Upper lobe of left lung (tissue), 6 donors: ENCODE measurements at regions not wholly inside any gene's neighbourhood (a gene's known extent, or its start where the extent isn't known, plus 50 kb on each side); places are given as distances from the start of the nearest gene placed in this dataset.

ENCODE experiments used
- ATAC-seq, 2 donors: fragments of 200-7000 bp; cut with Tn5 transposase; one replicate each; pipeline ENCODE4 v1.9.1; 2022; ENCODE audit warnings: mild to moderate bottlenecking in 2 of 2, moderate library complexity in 2 of 2; ENCODE audit not compliant: low FRiP score in 2 of 2
- DNase-seq, 2 donors: peaks; one replicate each; pipeline ENCODE4 v3.0.0-alpha.2; 2019 to 2020
- H3K27ac ChIP-seq, 4 donors: fragments of 200-600 bp; sonication (generic); one replicate each; pipeline ENCODE4 v1.5.1; 2016 to 2019
- H3K27me3 ChIP-seq, 4 donors: fragments of 200-600 bp; sonication (generic); one replicate each; pipeline ENCODE4 v1.5.1; 2017 to 2019
- H3K36me3 ChIP-seq, 4 donors: fragments of 200-600 bp; sonication (generic); one replicate each; pipeline ENCODE4 v1.5.1; 2016 to 2019
- H3K4me1 ChIP-seq, 4 donors: fragments of 200-600 bp; sonication (generic); one replicate each; pipeline ENCODE4 v1.5.1; 2018 to 2019
- H3K4me3 ChIP-seq, 4 donors: fragments of 200-600 bp; sonication (generic); one replicate each; pipeline ENCODE4 v1.5.1; 2017 to 2019; ENCODE audit warnings: mild to moderate bottlenecking in 2 of 4, moderate library complexity in 1 of 4
- H3K9me3 ChIP-seq, 4 donors: fragments of 200-600 bp; sonication (generic); one replicate each; pipeline ENCODE4 v1.5.1; 2018 to 2019
- CTCF ChIP-seq, 6 experiments: fragments of 450-650 bp in 4 of 6; fragments of 200-600 bp in 2 of 6; sonication (generic) in 2 of 6; IDR thresholded peaks; one replicate each; pipeline ENCODE4 v1.5.1; 2016 to 2019; ENCODE audit warnings: antibody characterized with exemption in 6 of 6
- EP300 ChIP-seq, 4 donors: sonication (generic); formaldehyde crosslinking; IDR thresholded peaks; one replicate each; pipeline ENCODE4 v1.5.1; 2017; ENCODE audit warnings: antibody characterized with exemption in 4 of 4, control low read depth in 2 of 4
- POLR2A ChIP-seq, 4 donors: fragments of 450-650 bp; IDR thresholded peaks; one replicate each; pipeline ENCODE4 v1.5.1; 2016 to 2017; ENCODE audit warnings: antibody characterized with exemption in 4 of 4, mild to moderate bottlenecking in 2 of 4
- POLR2AphosphoS5 ChIP-seq, 2 donors: sonication (generic); formaldehyde crosslinking; IDR thresholded peaks; one replicate each; pipeline ENCODE4 v1.5.1; 2017; ENCODE audit warnings: antibody characterized with exemption in 2 of 2
- WGBS, 2 donors: methylation state at CpG; one replicate each; pipeline ENCODE4 v1.1.5; 2017 to 2018; 5-methylcytosine and 5-hydroxymethylcytosine counted together
- donor health status: DM: no; HTN: no; CAD: no; lungs with moderate emphysema.
- donor health status: DM: no; HTN: yes; CAD: no; lungs with severe emphysema.

DNA sequence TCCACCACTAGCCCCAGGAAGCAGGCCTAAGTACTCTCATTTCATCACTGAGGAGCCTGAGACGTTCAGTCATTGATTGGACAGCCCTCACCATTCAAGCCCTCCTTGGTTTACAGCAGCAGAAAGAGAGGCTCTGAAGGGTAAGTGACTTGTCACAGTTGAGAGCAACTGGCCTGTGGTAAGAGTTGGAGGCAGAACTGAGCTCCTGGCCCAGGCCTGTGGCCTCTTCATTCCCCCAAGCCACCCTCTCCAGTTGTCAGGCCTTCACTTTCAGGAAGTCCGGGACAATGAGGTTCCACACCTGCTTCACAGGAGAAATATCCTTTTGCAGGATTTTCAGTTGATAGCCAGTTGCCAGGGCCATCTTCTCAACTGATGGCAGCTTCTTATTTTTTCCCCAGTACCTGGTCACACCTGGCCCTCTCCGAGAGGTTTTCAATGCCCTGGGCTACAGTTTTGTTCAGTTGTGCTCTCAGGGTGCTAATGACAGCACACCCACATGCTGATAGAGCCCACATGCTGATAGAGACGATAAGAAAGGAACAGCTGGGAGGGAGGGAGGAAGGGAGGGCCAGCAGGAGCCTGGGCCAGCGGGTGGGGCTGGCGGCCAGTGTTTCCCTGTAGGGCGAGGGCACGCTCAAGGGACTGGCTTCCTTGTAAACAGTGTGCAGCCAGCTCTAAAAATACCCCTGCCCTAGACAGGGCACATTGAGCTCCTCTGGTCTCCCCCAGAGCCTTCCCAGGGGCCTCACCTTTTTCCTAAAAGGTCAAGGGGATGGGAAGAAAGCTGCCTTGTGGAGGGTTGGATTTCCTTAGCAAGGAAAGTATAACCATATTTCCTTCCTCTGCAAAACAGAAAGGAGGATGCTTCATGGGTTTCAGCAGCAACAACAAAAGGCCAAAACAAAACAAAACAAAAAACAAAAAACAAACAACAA, 112.7 kb upstream of the JUN start:
- WGBS, 2 donors = 21 to 22% methylated on average over 8 of the region's 8 CpGs
- DNase-seq (peak; percentile 81 to 86), ATAC-seq (peak; percentile 67 to 72)
- H3K27ac ChIP-seq = peak overlapping the region; percentile 72 to 83 (median 79)
- H3K36me3 ChIP-seq = no peaks in the 10 kb centered on the region
- H3K4me3 ChIP-seq = no peak overlapping the region
- TF ChIP-seq POLR2A (IDR thresholded peaks at IDR 0.05) (peak in 1 of 4 donors; percentile 21), EP300 (IDR thresholded peaks at IDR 0.05) (peak in 1 of 4 donors; percentile 37), CTCF (IDR thresholded peaks at IDR 0.05) (no peak), POLR2AphosphoS5 (IDR thresholded peaks at IDR 0.05) (peak in 1 of 2 donors; percentile 82)
- H3K4me1 ChIP-seq = peaks cover 73 to 87% (median 80%) of the 10 kb centered on the region in 4 donors
- H3K27me3 ChIP-seq = no peaks in the 10 kb centered on the region
- H3K9me3 ChIP-seq = no peaks in the 10 kb centered on the region

DNA sequence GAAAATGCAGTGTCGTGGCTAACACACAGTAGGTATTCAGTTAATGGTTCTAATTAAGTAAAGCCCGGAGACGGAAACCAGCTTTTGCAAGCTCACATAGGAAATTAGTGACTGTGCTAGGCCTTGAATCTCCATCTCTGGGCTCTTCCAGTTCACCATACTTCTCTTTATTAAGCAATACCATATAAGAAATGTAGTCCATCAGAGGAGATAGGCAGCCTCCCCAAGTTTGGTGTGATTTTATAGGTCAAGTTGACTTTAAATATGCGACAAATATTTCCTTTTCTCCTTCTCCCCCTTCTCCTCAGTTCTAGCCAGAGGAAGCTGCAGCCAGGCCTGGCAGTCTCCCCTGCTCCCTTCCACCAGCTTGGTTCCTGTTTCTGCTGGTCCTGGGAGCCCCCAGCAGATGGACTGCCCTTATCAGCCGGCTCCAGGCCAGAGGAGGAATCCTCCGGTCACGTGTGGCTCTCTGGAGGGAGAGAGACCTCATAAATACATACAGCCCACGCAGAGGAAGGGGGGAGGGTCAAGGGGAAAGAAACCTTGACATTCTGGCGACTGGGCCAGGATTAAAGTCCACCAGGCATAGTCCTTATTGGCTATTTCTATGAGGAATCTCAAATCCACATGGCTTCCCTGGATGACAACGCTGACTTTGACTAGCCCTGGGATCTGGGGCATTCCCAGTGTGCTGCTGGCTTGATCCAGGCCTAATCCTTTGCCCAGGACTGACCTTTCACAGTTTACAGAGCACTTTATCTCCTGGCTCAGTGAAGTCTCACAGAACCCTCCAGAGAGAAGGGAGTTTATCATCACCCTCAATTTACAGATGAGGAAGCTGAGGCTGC, 115.1 kb upstream of the JUN start:
- H3K27me3 ChIP-seq = no peaks in the 10 kb centered on the region
- no peak overlapping the region for H3K4me3 ChIP-seq
- H3K9me3 ChIP-seq = no peaks in the 10 kb centered on the region
- TF ChIP-seq POLR2AphosphoS5 (IDR thresholded peaks at IDR 0.05) (peak; percentile 41 to 88), EP300 (IDR thresholded peaks at IDR 0.05) (peak in 2 of 4 donors; percentile 27 to 82), POLR2A (IDR thresholded peaks at IDR 0.05) (no peak), CTCF (IDR thresholded peaks at IDR 0.05) (peak in 1 of 6 experiments; percentile 14)
- 35 to 45% methylated on average over 4 to 10 of the region's 10 CpGs for WGBS, 2 donors
- ATAC-seq = no peak
- peak in 1 of 2 donors; percentile 73 for DNase-seq
- H3K27ac ChIP-seq = peak overlapping the region; percentile 59 to 83 (median 80)
- peaks cover 65 to 89% (median 82%) of the 10 kb centered on the region in 4 donors for H3K4me1 ChIP-seq
- H3K36me3 ChIP-seq = no peaks in the 10 kb centered on the region

- Histone ChIP-seq H3K27ac (peak overlapping the region; percentile 59 to 83 (median 80)), H3K4me1 (peaks cover 65 to 89% (median 81%) of the 10 kb centered on the region in 4 donors), H3K9me3 (no peaks in the 10 kb centered on the region), H3K27me3 (no peaks in the 10 kb centered on the region), H3K36me3 (no peaks in the 10 kb centered on the region), H3K4me3 (no peak overlapping the region)
- WGBS, 2 donors = 59 to 74% methylated on average over 11 of the region's 11 CpGs
- ATAC-seq (no peak), DNase-seq (peak in 1 of 2 donors; percentile 26)
- peak in 1 of 4 donors; percentile 95 for TF ChIP-seq EP300 (IDR thresholded peaks at IDR 0.05)
- TF ChIP-seq CTCF (IDR thresholded peaks at IDR 0.05) = no peak
These were observed 115.9 kb upstream of the JUN start for GRCh38 chr1:58899587-58900271.

DNA sequence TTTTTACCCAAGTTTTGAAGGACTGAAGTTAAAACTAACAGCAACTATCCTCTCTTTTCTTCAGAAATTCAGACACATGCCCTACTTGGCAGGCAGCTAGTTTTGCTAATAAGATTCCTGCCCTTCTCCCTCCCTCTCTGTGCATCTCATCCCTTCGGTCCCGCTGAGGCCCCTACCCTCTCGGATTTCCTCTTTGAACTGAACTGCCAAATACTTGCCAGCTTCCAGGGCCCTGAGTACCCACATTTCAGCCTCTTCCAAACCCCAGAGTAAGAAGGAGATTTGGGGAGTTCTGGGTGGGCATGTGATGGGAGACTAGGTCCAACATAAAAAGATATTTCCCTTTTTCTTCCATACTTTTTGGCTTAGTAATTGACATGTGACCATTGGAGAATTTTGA, 116.5 kb upstream of the JUN start:
- Histone ChIP-seq H3K36me3 (no peaks in the 10 kb centered on the region), H3K4me3 (no peak overlapping the region), H3K9me3 (no peaks in the 10 kb centered on the region), H3K27me3 (no peaks in the 10 kb centered on the region), H3K27ac (peak overlapping the region; percentile 59 to 83 (median 80)), H3K4me1 (peaks cover 59 to 87% (median 77%) of the 10 kb centered on the region in 4 donors)
- TF ChIP-seq EP300 (IDR thresholded peaks at IDR 0.05) (no peak), CTCF (IDR thresholded peaks at IDR 0.05) (no peak), POLR2AphosphoS5 (IDR thresholded peaks at IDR 0.05) (no peak), POLR2A (IDR thresholded peaks at IDR 0.05) (no peak)
- ATAC-seq (no peak), DNase-seq (no peak)
- WGBS, 2 donors = 28 to 41% methylated on average over 3 of the region's 3 CpGs
